A673 (cell line): ENCODE measurements at regions not wholly inside any gene's neighbourhood (a gene's known extent, or its start where the extent isn't known, plus 50 kb on each side); places are given as distances from the start of the nearest gene placed in this dataset.

Experiments used
- CTCF ChIP-seq: fragments of 300-800, 200-600 bp; sonication (generic); conservative IDR thresholded peaks from 2 replicates; pipeline ENCODE4 v1.5.1; 2017; ENCODE audit warnings: low read depth, mild to moderate bottlenecking, antibody characterized with exemption, low read length, moderate library complexity, mixed read lengths
- EZH2 ChIP-seq: fragments of 200-600 bp; sonication (generic); IDR thresholded peaks from 2 replicates; pipeline ENCODE4 v1.6.1; 2017; ENCODE audit warnings: borderline replicate concordance, low read depth, mild to moderate bottlenecking, mixed read lengths, antibody characterized with exemption, low read length; ENCODE audit not compliant: poor library complexity, severe bottlenecking

GRCh38 chr18:76167410-76167809 is 327.6 kb downstream of the ZNF516 start:
- TF ChIP-seq CTCF = no peak
- TF ChIP-seq EZH2 = no peak
